ENCODE measurements at regions not wholly inside any gene's neighbourhood (a gene's known extent, or its start where the extent isn't known, plus 50 kb on each side); places are given as distances from the start of the nearest gene placed in this dataset.

DNA sequence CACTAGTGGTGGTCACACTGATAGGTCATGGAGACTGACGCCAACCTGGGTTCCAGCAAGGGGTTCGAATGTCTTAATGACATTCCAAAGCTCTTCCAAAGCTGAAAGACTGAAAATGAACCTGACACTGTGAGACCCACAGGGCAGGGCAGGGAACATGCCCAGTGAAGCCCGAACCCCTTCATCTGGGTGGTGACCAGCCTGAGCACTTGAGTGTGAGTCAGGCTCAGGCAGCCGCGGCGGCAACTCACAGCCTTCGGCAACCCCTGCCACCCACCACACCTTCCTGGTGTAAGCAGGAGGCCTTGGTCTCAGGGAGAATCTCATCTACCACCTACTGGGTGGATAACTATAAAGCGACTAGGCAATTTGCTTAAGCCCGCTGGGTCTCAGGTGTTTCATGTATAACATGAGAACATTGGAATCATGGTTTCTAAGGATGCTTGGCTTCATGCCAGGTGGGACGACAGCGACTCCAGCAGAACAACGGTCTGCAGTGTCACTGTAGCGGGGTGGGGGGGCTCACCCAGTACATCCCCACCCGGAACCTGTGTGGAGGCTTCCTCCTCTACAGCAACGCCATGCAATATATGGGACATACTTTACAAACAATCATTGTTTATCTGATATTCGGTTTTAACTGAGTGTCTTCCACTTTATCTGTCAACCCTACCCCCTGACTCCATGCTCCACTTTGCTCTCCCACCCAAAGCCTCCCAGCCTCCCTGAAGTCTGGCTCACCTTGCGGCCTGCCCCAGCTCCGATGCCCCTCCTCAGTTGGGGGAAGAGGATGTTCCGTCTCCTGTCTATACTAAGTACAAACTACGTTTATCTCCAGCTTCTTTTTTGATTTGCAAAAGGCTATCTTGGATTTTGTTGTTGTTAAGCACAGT, 125.0 kb upstream of the MEF2A start:
- H3K27ac Mint-ChIP-seq = peak overlapping the region; percentile 38
- intact Hi-C loops (cut with micrococcal nuclease) = loop anchor here (5.0 kb wide), 2 partner anchors 62 to 262 kb away; no protein-coding TSS in a partner anchor
- DNase-seq = no peak
- no peak overlapping the region for H3K4me3 Mint-ChIP-seq
- peaks cover 2% of the 10 kb centered on the region for H3K27me3 Mint-ChIP-seq
- no peaks in the 10 kb centered on the region for H3K9me3 Mint-ChIP-seq
- H3K36me3 Mint-ChIP-seq (ENCODE audit: low read depth) = no peaks in the 10 kb centered on the region
- H3K4me1 Mint-ChIP-seq = peaks cover 32% of the 10 kb centered on the region

DNA sequence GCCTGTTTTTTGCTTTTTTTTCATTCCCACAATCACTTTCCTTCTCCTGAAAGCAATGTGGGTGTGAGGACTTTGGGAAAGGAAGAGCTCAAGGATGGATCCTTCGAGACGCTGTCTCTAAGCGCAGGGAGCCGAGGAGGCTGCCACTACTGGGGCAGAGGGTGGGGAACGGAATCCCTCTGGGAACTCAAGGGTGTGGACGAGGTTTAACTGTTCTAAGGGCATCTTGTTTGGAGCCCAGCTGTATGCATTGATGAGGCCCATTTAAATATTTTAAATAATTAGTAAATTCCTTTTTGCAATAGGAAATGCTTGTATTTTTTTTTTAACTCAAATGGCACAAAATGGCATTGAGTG, 124.4 kb upstream of the MEF2A start:
- Mint-ChIP-seq H3K9me3 (no peaks in the 10 kb centered on the region), H3K27ac (peak overlapping the region; percentile 38), H3K27me3 (peaks cover 2% of the 10 kb centered on the region), H3K4me1 (peaks cover 32% of the 10 kb centered on the region), H3K4me3 (no peak overlapping the region), H3K36me3 (ENCODE audit: low read depth) (no peaks in the 10 kb centered on the region)
- intact Hi-C loops (cut with micrococcal nuclease) = loop anchor here (5.0 kb wide), 2 partner anchors 61 to 261 kb away; no protein-coding TSS in a partner anchor
- no peak for DNase-seq

DNA sequence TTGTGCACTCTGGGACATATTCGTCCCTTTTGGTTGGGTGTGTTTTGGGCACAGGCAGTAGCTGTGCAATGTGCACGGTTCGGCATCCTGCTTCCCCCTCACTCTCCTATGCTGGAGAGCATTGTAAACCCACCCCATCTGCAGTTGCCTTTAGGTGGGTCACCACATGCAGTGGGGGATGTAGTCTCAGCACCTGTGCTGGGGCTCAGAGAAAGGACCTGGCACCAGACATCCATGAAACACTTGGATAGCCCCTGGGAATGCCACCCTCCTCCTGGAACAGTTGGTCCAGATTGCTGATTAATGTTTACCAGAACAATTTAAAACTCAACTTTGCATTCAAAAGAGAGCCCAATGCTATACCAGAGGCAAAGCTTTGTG, 123.9 kb upstream of the MEF2A start:
- Mint-ChIP-seq H3K4me1 (peaks cover 32% of the 10 kb centered on the region), H3K27ac (peak overlapping the region; percentile 21), H3K36me3 (ENCODE audit: low read depth) (no peaks in the 10 kb centered on the region), H3K9me3 (no peaks in the 10 kb centered on the region), H3K4me3 (no peak overlapping the region), H3K27me3 (peaks cover 2% of the 10 kb centered on the region)
- DNase-seq = no peak
- intact Hi-C loops (cut with micrococcal nuclease) = loop anchor here (2.0 to 5.0 kb wide), 3 partner anchors 17 to 260 kb away; no protein-coding TSS in a partner anchor

DNA sequence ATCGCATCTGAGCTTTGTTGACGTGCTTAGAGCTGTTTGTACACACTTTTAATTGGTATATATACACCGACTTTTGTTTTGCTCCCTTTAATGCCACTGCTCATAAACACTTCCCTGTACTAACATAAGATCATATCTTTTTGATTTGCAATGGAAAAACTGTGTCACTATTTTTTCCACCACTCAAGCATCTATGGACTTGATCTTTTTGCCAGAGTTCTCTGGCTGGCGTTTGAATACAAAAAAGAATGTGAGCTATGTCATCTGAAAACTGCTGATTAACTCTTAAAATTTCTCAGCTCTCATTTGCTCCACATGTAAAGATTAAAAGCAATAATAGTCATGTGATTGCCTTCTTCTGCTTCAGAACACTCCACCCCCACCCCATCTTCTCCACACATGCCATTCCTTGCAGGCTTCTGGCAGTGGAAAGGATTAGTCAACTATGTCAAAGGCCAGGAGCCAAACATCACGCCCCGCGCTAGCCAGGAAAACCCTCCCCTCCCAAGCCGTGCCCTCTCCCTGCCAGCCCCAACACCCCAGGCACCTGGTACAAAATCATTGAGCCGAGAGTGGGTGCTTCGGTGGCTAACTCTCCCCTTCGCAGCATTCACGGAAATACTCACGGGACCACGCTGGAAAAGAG, 123.4 kb upstream of the MEF2A start:
- Mint-ChIP-seq H3K4me3 (peak overlapping the region; percentile 5), H3K27me3 (peaks cover 2% of the 10 kb centered on the region), H3K27ac (peak overlapping the region; percentile 69), H3K36me3 (ENCODE audit: low read depth) (no peaks in the 10 kb centered on the region), H3K4me1 (peaks cover 32% of the 10 kb centered on the region), H3K9me3 (no peaks in the 10 kb centered on the region)
- no peak for DNase-seq
- intact Hi-C loops (cut with micrococcal nuclease) = loop anchor here (2.0 to 5.0 kb wide), 3 partner anchors 18 to 260 kb away; no protein-coding TSS in a partner anchor

DNA sequence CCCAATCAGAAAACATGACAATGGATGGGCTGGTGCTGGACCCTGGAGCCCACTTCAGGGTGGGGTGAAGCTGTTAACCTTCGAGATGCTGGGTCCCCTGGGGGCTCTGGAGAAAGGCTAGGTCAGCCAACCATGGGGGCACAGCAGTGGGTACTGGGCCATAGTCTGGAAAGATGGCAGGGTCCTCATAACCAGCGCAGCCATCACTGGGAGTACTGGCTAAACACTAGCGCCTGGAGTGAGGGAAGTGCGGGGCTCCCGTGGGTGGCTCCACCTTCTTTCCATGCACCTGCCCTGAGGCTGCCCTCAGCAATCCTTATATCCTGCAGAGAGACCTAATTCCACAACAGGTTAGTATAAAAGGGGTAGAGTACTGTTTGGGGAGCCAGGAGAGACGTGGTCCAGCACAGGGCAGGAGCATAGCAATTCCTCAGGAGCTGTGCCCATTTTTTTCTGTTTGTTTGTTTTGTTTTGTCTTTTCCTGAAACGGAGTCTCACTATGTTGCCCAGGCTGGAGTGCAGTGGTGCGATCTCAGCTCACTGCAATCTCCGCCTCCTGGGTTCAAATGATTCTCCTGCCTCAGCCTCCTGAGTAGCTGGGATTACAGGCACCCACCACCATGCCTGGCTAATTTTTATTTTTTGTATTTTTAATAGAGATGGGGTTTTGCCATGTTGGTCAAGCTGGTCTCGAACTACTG, 122.6 kb upstream of the MEF2A start:
- peaks cover 2% of the 10 kb centered on the region for H3K27me3 Mint-ChIP-seq
- peak overlapping the region; percentile 69 for H3K27ac Mint-ChIP-seq
- no peaks in the 10 kb centered on the region for H3K9me3 Mint-ChIP-seq
- H3K36me3 Mint-ChIP-seq (ENCODE audit: low read depth) = no peaks in the 10 kb centered on the region
- no peak for DNase-seq
- peaks cover 37% of the 10 kb centered on the region for H3K4me1 Mint-ChIP-seq
- intact Hi-C loops (cut with micrococcal nuclease) = loop anchor here (2.0 to 5.0 kb wide), 3 partner anchors 18 to 259 kb away; no protein-coding TSS in a partner anchor
- H3K4me3 Mint-ChIP-seq = peak overlapping the region; percentile 5

DNA sequence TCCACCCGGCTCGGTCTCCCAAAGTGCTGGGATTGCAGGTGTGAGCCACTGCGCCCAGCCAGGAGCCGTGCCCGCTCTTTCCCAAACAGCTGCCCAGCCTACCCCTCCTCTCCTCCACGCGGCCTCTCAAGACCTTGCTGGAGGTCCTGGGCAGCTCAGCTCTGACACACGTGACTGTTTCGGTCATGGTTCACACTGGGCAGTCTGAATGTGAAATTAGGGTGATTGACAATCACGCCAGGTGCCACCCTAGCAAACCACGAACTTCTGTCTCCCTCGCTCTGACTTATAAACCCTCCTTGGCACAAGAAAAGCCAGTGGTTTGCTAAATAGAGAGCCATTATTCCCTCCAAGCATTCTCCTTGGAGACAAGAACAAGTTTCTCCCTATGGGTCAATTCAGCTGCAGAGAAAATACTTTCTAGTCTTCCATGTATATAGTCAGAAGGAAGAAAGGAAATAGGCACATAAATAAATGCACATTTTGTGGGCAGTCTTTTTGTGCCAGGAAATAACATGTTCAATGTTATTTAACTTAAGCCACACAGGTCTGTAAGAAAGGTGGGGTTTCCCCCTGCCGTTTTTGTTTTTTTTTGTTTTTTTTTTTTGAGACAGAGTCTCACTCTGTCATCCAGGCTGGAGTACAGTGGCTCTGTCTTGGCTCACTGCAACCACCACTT, 121.9 kb upstream of the MEF2A start:
- peak overlapping the region; percentile 31 for H3K4me3 Mint-ChIP-seq
- H3K36me3 Mint-ChIP-seq (ENCODE audit: low read depth) = no peaks in the 10 kb centered on the region
- DNase-seq = no peak
- H3K9me3 Mint-ChIP-seq = no peaks in the 10 kb centered on the region
- peak overlapping the region; percentile 10 for H3K27ac Mint-ChIP-seq
- intact Hi-C loops (cut with micrococcal nuclease) = loop anchor here (2.0 to 5.0 kb wide), 3 partner anchors 19 to 258 kb away; no protein-coding TSS in a partner anchor
- peaks cover 34% of the 10 kb centered on the region for H3K4me1 Mint-ChIP-seq
- peaks cover under 1% of the 10 kb centered on the region for H3K27me3 Mint-ChIP-seq

DNA sequence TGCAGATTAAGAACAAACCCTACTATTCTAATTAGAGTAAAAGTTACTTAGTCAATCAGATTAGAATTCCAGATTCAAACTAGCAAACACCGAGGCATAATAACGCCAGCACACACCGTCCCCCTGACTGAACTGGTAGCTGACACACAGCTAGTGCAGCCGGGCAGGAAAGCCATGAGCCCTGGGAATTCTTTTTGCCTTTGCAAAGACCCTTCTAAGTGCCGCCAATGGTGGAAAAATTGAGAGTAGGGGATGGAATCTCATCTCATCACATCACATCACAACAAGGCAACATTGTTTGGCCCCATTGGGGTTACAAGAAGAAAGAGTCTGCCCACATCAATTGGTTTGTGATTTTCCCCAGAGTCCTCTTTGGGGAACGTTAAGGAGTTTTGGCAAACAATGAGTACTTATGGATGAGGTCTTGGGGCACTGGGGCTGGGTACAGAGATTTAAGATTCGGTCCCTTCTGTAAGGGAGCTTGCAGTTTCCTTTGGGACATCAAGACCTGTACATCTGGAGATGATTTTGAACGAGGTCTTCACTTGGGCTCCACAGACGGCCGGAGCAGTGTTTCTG, 120.4 kb upstream of the MEF2A start:
- no peaks in the 10 kb centered on the region for H3K36me3 Mint-ChIP-seq (ENCODE audit: low read depth)
- DNase-seq = no peak
- peaks cover 2% of the 10 kb centered on the region for H3K27me3 Mint-ChIP-seq
- H3K9me3 Mint-ChIP-seq = no peaks in the 10 kb centered on the region
- intact Hi-C loops (cut with micrococcal nuclease) = no loop called here
- no peak overlapping the region for H3K27ac Mint-ChIP-seq
- no peak overlapping the region for H3K4me3 Mint-ChIP-seq
- H3K4me1 Mint-ChIP-seq = peaks cover 45% of the 10 kb centered on the region

DNA sequence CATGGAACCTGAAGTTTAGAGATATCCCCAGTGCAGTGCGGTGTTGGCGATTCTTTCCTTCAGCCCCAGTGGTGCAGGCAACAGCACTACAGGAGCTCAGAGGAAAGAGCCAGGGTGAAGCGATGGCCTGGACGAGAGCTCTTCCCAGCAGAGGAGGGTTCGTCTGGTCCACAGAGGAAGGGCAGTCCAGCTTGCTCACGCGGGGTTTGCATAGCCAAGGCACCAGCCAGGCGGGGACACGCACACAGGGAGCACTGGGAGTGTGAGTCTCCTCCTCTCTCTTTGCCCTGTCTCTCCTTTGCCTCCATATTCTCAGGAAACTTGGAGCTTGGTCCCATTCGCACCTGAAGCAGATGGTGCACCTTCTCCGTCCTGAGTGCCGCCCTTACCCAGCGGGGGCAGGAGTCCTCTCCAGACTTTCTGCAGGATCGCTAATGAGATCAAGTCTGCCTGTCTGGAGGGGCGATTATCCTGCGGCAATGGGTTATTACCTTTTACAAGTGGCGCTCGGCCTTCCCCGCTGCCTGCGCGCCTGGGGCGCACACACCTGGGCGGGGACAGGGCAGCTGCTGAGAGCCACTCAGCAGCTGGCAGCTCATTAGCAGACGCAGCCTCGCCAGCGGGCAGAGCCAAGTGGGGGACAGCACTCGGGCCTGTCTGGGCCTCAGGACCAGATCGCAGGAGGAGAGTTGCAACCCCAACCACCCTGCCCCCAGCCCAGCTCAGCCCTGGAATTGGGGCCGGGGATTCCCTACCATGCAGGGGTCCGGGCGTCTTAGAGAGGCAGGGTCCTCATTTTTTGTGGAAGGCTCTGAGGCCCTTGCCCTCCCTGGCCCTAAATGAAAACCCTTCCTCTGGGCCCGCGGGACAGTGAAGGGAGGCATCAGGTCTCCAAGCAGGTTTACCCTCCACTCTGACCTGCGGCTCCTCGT, 119.0 kb upstream of the MEF2A start:
- H3K27ac Mint-ChIP-seq = no peak overlapping the region
- DNase-seq = no peak
- no peaks in the 10 kb centered on the region for H3K9me3 Mint-ChIP-seq
- H3K36me3 Mint-ChIP-seq (ENCODE audit: low read depth) = no peaks in the 10 kb centered on the region
- H3K27me3 Mint-ChIP-seq = peaks cover 2% of the 10 kb centered on the region
- H3K4me3 Mint-ChIP-seq = no peak overlapping the region
- peaks cover 56% of the 10 kb centered on the region for H3K4me1 Mint-ChIP-seq
- intact Hi-C loops (cut with micrococcal nuclease) = no loop called here

DNA sequence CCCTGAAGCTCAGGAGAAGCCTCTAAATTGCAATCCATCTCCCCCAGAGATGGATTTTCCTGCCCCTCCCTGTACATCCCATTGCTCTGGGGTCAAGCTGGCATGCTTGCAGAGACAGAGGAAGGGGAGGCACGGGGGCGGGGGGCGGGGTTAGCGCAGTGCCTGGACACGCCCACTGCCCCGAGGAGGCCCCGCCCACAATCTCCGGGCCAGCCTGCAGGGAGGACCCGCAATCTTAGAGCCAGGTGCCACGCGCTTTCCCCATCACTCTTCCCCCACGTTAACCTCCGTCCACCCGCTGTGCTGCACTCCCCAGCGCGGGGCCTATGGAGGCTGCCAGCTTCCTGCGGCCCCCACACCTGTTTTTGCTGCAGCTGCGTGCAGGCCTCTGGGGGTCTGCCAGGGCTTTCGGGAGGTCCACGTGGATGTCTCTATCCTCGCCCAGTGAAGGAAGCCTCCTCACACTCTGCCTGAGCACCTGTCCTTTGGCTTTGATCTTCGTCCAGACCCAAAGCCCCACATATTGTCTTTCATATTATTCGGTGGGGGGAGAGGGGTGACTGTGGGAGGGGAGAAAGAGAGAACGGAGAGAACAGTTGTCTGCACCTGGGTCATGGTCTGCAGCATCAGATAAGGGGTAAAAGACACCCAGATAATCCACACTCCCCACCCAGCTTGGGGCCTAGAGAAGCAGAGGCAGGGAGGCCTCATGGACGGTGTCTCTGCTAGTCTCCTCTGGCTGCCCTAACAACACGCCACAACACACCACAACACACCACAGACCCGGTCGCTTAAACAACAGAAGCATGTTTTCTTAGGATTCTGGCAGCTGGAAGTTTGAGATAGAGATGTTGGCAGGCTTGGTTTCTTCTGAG, 118.0 kb upstream of the MEF2A start:
- intact Hi-C loops (cut with micrococcal nuclease) = no loop called here
- H3K27ac Mint-ChIP-seq = no peak overlapping the region

DNA sequence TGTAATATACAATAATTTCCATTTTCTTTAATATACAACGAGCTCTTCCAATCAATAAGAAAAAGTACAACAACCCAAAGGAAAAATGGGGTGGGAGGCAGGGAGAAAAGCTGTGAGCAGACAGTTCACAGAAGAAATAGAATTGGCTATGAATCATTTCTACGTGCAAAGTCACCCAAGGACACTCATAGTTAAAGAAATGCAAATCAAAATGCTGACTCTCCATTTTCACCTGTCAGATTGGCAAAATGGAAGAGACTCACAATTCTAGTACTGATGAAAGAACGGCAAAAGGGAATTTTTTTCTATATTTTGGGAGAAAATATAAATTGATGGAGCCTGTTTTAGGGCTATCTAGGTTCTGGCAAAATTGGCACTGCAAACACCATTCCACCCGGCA, 116.3 kb upstream of the MEF2A start:
- Mint-ChIP-seq H3K27ac (no peak overlapping the region), H3K27me3 (peaks cover 2% of the 10 kb centered on the region), H3K4me1 (peaks cover 45% of the 10 kb centered on the region), H3K36me3 (ENCODE audit: low read depth) (no peaks in the 10 kb centered on the region), H3K9me3 (no peaks in the 10 kb centered on the region), H3K4me3 (no peak overlapping the region)
- intact Hi-C loops (cut with micrococcal nuclease) = loop anchor here (1.0 kb wide), 1 partner anchor 24 kb away; no protein-coding TSS in a partner anchor
- no peak for DNase-seq

More for the DNA sequence above, 118.0 kb upstream of the MEF2A start:
- DNase-seq = no peak
- Mint-ChIP-seq H3K36me3 (ENCODE audit: low read depth) (no peaks in the 10 kb centered on the region), H3K27me3 (peaks cover 2% of the 10 kb centered on the region), H3K9me3 (no peaks in the 10 kb centered on the region), H3K4me3 (no peak overlapping the region), H3K4me1 (peaks cover 52% of the 10 kb centered on the region)

DNA sequence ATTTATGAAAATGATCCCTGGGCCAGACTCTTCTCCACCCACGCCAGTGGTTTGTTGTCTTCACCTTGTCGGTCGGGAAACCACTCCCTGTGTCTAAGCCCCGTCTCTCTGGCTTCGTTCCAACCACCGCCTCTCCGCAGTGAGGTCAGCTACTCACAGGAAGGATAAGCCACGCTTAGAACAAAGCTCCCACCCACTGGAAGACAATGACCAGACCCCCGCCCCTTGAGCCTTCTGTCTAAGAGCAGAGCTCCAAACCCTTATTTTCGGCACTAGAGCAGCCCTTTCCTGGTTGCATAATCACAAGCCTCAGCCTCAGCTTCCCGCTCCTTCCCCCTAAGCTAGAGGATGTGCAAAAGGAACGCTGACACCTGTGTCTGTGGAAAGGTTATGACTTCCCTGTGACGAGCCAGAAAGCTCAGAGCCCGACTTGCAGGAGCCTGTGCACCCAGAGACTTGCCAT, 114.9 kb upstream of the MEF2A start:
- no peaks in the 10 kb centered on the region for H3K9me3 Mint-ChIP-seq
- DNase-seq = peak; percentile 85
- H3K27ac Mint-ChIP-seq = peak overlapping the region; percentile 67
- peak overlapping the region; percentile 75 for H3K4me3 Mint-ChIP-seq
- intact Hi-C loops (cut with micrococcal nuclease) = no loop called here
- H3K27me3 Mint-ChIP-seq = peaks cover 4% of the 10 kb centered on the region
- H3K4me1 Mint-ChIP-seq = peaks cover 44% of the 10 kb centered on the region
- H3K36me3 Mint-ChIP-seq (ENCODE audit: low read depth) = no peaks in the 10 kb centered on the region
